ENCODE measurements at regions not wholly inside any gene's neighbourhood (a gene's known extent, or its start where the extent isn't known, plus 50 kb on each side); places are given as distances from the start of the nearest gene placed in this dataset.
"Not testable (repeated sequence)": the region's sequence is repeated elsewhere in the genome, so short reads cannot be mapped to it uniquely, and the experiment has no call there.

- WGBS, 4 donors: 64 to 73% (median 68%) methylated on average over 5 of the region's 5 CpGs
- no peak for DNase-seq
- intact Hi-C loops (cut with DNase I): no loop called here
Observed at GRCh38 chr5:166618526-166618925, 1672.9 kb upstream of the WWC1 start.

GRCh38 chr5:166624573-166624972, 1666.9 kb upstream of the WWC1 start:
- TF ChIP-seq POLR2A (IDR thresholded peaks at IDR 0.05) (no peak), CTCF (IDR thresholded peaks at IDR 0.05) (no peak)
- H3K36me3 ChIP-seq (replicated peaks in 1 of 2): no peaks in the 10 kb centered on the region
- H3K27me3 ChIP-seq: no peaks in the 10 kb centered on the region
- 23 to 38% (median 28%) methylated on average over 3 of the region's 3 CpGs for WGBS, 4 donors
- H3K9me3 ChIP-seq (replicated peaks in 1 of 3): no peaks in the 10 kb centered on the region
- DNase-seq: no peak
- no peak overlapping the region for H3K4me3 ChIP-seq
- no peak overlapping the region for H3K27ac ChIP-seq
- H3K4me1 ChIP-seq (replicated peaks in 1 of 2): no peaks in the 10 kb centered on the region
- intact Hi-C loops (cut with DNase I): no loop called here

More at GRCh38 chr5:166618526-166618925, 1672.9 kb upstream of the WWC1 start:
- Histone ChIP-seq H3K27me3 (no peaks in the 10 kb centered on the region), H3K36me3 (replicated peaks in 1 of 2) (no peaks in the 10 kb centered on the region), H3K4me1 (replicated peaks in 1 of 2) (peaks cover 0 to 6% of the 10 kb centered on the region in 2 donors), H3K9me3 (replicated peaks in 1 of 3) (no peaks in the 10 kb centered on the region), H3K4me3 (no peak overlapping the region), H3K27ac (no peak overlapping the region)
- no peak for TF ChIP-seq POLR2A (IDR thresholded peaks at IDR 0.05)

- Histone ChIP-seq H3K4me1 (replicated peaks in 1 of 2) (no peaks in the 10 kb centered on the region), H3K27me3 (no peaks in the 10 kb centered on the region), H3K4me3 (no peak overlapping the region), H3K27ac (no peak overlapping the region), H3K9me3 (replicated peaks in 1 of 3) (no peaks in the 10 kb centered on the region), H3K36me3 (replicated peaks in 1 of 2) (no peaks in the 10 kb centered on the region)
- intact Hi-C loops (cut with DNase I): no loop called here
- TF ChIP-seq CTCF (IDR thresholded peaks at IDR 0.05) (no peak), POLR2A (IDR thresholded peaks at IDR 0.05) (no peak)
- no peak for DNase-seq
- 40 to 45% (median 43%) methylated on average over 6 of the region's 6 CpGs for whole genome bisulfite sequencing, 4 donors
Observed at GRCh38 chr5:166625210-166625865, 1666.1 kb upstream of the WWC1 start.

- WGBS, 4 donors: 83 to 89% (median 86%) methylated on average over 1 of the region's 1 CpG
- TF ChIP-seq CTCF (IDR thresholded peaks at IDR 0.05): no peak
- TF ChIP-seq POLR2A (IDR thresholded peaks at IDR 0.05): no peak
- Histone ChIP-seq H3K9me3 (replicated peaks in 1 of 3) (no peaks in the 10 kb centered on the region), H3K36me3 (replicated peaks in 1 of 2) (no peaks in the 10 kb centered on the region), H3K27ac (no peak overlapping the region), H3K4me3 (no peak overlapping the region), H3K27me3 (no peaks in the 10 kb centered on the region), H3K4me1 (replicated peaks in 1 of 2) (no peaks in the 10 kb centered on the region)
- DNase-seq: no peak
- intact Hi-C loops (cut with DNase I): no loop called here
Observed at GRCh38 chr5:166637295-166637694, 1654.2 kb upstream of the WWC1 start.

GRCh38 chr5:166639151-166639550, 1652.3 kb upstream of the WWC1 start:
- Histone ChIP-seq H3K27me3 (no peaks in the 10 kb centered on the region), H3K4me3 (no peak overlapping the region), H3K9me3 (replicated peaks in 1 of 3) (no peaks in the 10 kb centered on the region), H3K27ac (no peak overlapping the region), H3K4me1 (replicated peaks in 1 of 2) (no peaks in the 10 kb centered on the region), H3K36me3 (replicated peaks in 1 of 2) (no peaks in the 10 kb centered on the region)
- 88 to 98% (median 92%) methylated on average over 1 to 2 of the region's 2 CpGs for WGBS, 4 donors
- DNase-seq: no peak
- TF ChIP-seq CTCF (IDR thresholded peaks at IDR 0.05) (no peak), POLR2A (IDR thresholded peaks at IDR 0.05) (no peak)
- intact Hi-C loops (cut with DNase I): no loop called here

- H3K9me3 ChIP-seq (replicated peaks in 1 of 3); H3K4me3 ChIP-seq; H3K36me3 ChIP-seq (replicated peaks in 1 of 2); intact Hi-C loops (cut with DNase I); H3K4me1 ChIP-seq (replicated peaks in 1 of 2); H3K27ac ChIP-seq; DNase-seq; H3K27me3 ChIP-seq: not testable (repeated sequence)
- WGBS, 4 donors: 71 to 81% (median 75%) methylated on average over 10 of the region's 10 CpGs
Observed at GRCh38 chr5:166640136-166640535, 1651.3 kb upstream of the WWC1 start.
